SK-N-SH (cell line): ENCODE measurements at regions not wholly inside any gene's neighbourhood (a gene's known extent, or its start where the extent isn't known, plus 50 kb on each side); places are given as distances from the start of the nearest gene placed in this dataset.

ENCODE experiments used
- CTCF ChIA-PET: fragments of 300-600, 350-600 bp; formaldehyde crosslinking; extraction: SDS; loops from one replicate; lab custom pipeline; 2021; lab: Yijun Ruan, JAX
- POLR2A ChIA-PET: fragments of 350-600 bp; sonication (Branson Sonifier 250); formaldehyde crosslinking; extraction: SDS; loops from one replicate; lab custom pipeline; 2020; ENCODE audit warnings: antibody characterized with exemption, inconsistent platforms; lab: Yijun Ruan, JAX
- DNase-seq: peaks from one replicate; pipeline ENCODE4 v3.0.0; 2012
- H2AFZ ChIP-seq: fragments of 200-600 bp; sonication (generic); 2 replicates; pipeline ENCODE4 v1.8.1; 2016; ENCODE audit warnings: antibody characterized with exemption, mild to moderate bottlenecking, low read depth
- H3F3A ChIP-seq: fragments of 200-600 bp; sonication (generic); replicated peaks from 2 replicates; pipeline ENCODE3; 2016; ENCODE audit warnings: antibody characterized with exemption, mild to moderate bottlenecking; ENCODE audit not compliant: insufficient read depth
- H3K27ac ChIP-seq, 2 experiments: fragments of 200-500 bp in 1 of 2; fragments of 200-600 bp in 1 of 2; sonication (Bioruptor generic) in 1 of 2; sonication (generic), shearing (Covaris generic) in 1 of 2; 2 replicates each; pipeline versions ENCODE4 v1.5.1 to v1.6.1; 2014 to 2016; ENCODE audit warnings: low read depth in 2 of 2, inconsistent platforms in 1 of 2, low read length in 1 of 2, mild to moderate bottlenecking in 1 of 2, mixed read lengths in 1 of 2
- H3K27me3 ChIP-seq: fragments of 200-600 bp; sonication (generic), shearing (Covaris generic); 2 replicates; pipeline ENCODE4 v1.6.1; 2016; ENCODE audit warnings: mixed run types; ENCODE audit not compliant: insufficient read depth
- H3K36me3 ChIP-seq, 2 experiments: fragments of 200-500 bp in 1 of 2; fragments of 200-600 bp in 1 of 2; sonication (Bioruptor generic) in 1 of 2; sonication (generic) in 1 of 2; replicated peaks in 1 of 2; 2 replicates each; pipeline versions ENCODE3 to v1.5.1; 2014 to 2016; ENCODE audit warnings: low read length in 1 of 2, mild to moderate bottlenecking in 1 of 2; ENCODE audit not compliant: insufficient read depth in 2 of 2, control insufficient read depth in 1 of 2
- H3K4me1 ChIP-seq, 2 experiments: fragments of 200-500 bp in 1 of 2; fragments of 200-600 bp in 1 of 2; sonication (Bioruptor generic) in 1 of 2; sonication (generic), shearing (Covaris generic) in 1 of 2; 2 replicates each; pipeline versions ENCODE4 v1.5.1 to v1.6.1; 2014 to 2016; ENCODE audit warnings: low read depth in 1 of 2, low read length in 1 of 2, mixed run types in 1 of 2; ENCODE audit not compliant: insufficient read depth in 2 of 2, control insufficient read depth in 1 of 2
- H3K4me2 ChIP-seq: fragments of 200-600 bp; sonication (generic), shearing (Covaris generic); 2 replicates; pipeline ENCODE4 v1.6.1; 2017; ENCODE audit warnings: mixed run types
- H3K4me3 ChIP-seq, 2 experiments: fragments of 200-500 bp in 1 of 2; fragments of 200-600 bp in 1 of 2; sonication (Bioruptor generic) in 1 of 2; sonication (generic), shearing (Covaris generic) in 1 of 2; 2 replicates each; pipeline versions ENCODE4 v1.5.1 to v1.8.1; 2014 to 2016; ENCODE audit warnings: low read depth in 2 of 2, inconsistent platforms in 1 of 2, low read length in 1 of 2, mild to moderate bottlenecking in 1 of 2, mixed read lengths in 1 of 2, moderate library complexity in 1 of 2
- H3K79me2 ChIP-seq: fragments of 200-600 bp; sonication (generic); 2 replicates; pipeline ENCODE4 v1.8.1; 2017; ENCODE audit warnings: mild to moderate bottlenecking; ENCODE audit not compliant: insufficient read depth
- H3K9ac ChIP-seq: fragments of 200-600 bp; sonication (generic); 2 replicates; pipeline ENCODE4 v1.6.1; 2017; ENCODE audit warnings: mixed run types
- H3K9me2 ChIP-seq: fragments of 200-600 bp; sonication (generic); 2 replicates; pipeline ENCODE4 v1.6.1; 2017; ENCODE audit warnings: mixed run types
- H3K9me3 ChIP-seq: fragments of 200-600 bp; sonication (generic); 2 replicates; pipeline ENCODE4 v1.6.1; 2017; ENCODE audit warnings: mixed run types, mild to moderate bottlenecking, moderate library complexity
- H4K20me1 ChIP-seq: fragments of 200-600 bp; sonication (generic); 2 replicates; pipeline ENCODE4 v1.6.1; 2017; ENCODE audit warnings: mild to moderate bottlenecking, mixed run types; ENCODE audit not compliant: insufficient read depth
- ELF1 ChIP-seq: IDR thresholded peaks from 2 replicates; pipeline ENCODE4 v1.4.0; 2012
- EP300 ChIP-seq, 2 experiments: IDR thresholded peaks; 2 replicates each; pipeline versions ENCODE4 v1.4.0 to v1.6.1; 2012; ENCODE audit warnings: borderline replicate concordance in 1 of 2, low read depth in 1 of 2, low read length in 1 of 2
- FOXM1 ChIP-seq: IDR thresholded peaks from 2 replicates; pipeline ENCODE4 v1.4.0; 2012; ENCODE audit warnings: low read depth, mild to moderate bottlenecking
- GATA2 ChIP-seq: sonication (generic); formaldehyde crosslinking; IDR thresholded peaks from 2 replicates; pipeline ENCODE4 v1.5.0; 2020; ENCODE audit warnings: mild to moderate bottlenecking, missing genetic modification reagents
- IRF3 ChIP-seq: fragments of 150-350 bp; IDR thresholded peaks from 2 replicates; pipeline ENCODE4 v1.6.1; 2016; ENCODE audit warnings: mild to moderate bottlenecking, low read depth, low read length
- JUND ChIP-seq: IDR thresholded peaks from 2 replicates; pipeline ENCODE4 v1.4.0; 2012
- MXI1 ChIP-seq: IDR thresholded peaks from 2 replicates; pipeline ENCODE4 v1.6.1; 2012; ENCODE audit warnings: mild to moderate bottlenecking, low read depth, low read length, improper control_type of control experiment
- REST ChIP-seq: IDR thresholded peaks from 2 replicates; pipeline ENCODE4 v1.6.1; 2012; ENCODE audit warnings: mild to moderate bottlenecking, low read depth, low read length, moderate library complexity
- RXRA ChIP-seq: IDR thresholded peaks from 2 replicates; pipeline ENCODE4 v1.4.0; 2012; ENCODE audit warnings: low read depth, mild to moderate bottlenecking, borderline replicate concordance
- TAF1 ChIP-seq: IDR thresholded peaks from 2 replicates; pipeline ENCODE4 v1.6.1; 2012; ENCODE audit warnings: low read depth, mild to moderate bottlenecking, low read length, moderate library complexity, borderline replicate concordance
- TCF12 ChIP-seq: IDR thresholded peaks from 2 replicates; pipeline ENCODE4 v1.4.0; 2012
- TEAD4 ChIP-seq: IDR thresholded peaks from 2 replicates; pipeline ENCODE4 v1.4.0; 2012; ENCODE audit warnings: mild to moderate bottlenecking, borderline replicate concordance; ENCODE audit not compliant: insufficient read depth
- YY1 ChIP-seq: IDR thresholded peaks from 2 replicates; pipeline ENCODE4 v1.4.0; 2012; ENCODE audit warnings: low read depth, mild to moderate bottlenecking
- ZBTB33 ChIP-seq: IDR thresholded peaks from 2 replicates; pipeline ENCODE4 v1.4.0; 2012; ENCODE audit warnings: low read depth, borderline replicate concordance
- WGBS: methylation state at CpG from one replicate; pipeline ENCODE4 v1.1.6; 2017; ENCODE audit warnings: low lambda C conversion rate; 5-methylcytosine and 5-hydroxymethylcytosine counted together
- TF ChIP-seq, protein P1 (sequence below): IDR thresholded peaks from 2 replicates; pipeline ENCODE4 v1.4.0; 2012; ENCODE audit warnings: low read depth, borderline replicate concordance
- TF ChIP-seq, protein P2 (sequence below): fragments of 200-600 bp; sonication (generic); IDR thresholded peaks from 2 replicates; pipeline ENCODE4 v1.6.1; 2017; ENCODE audit warnings: antibody characterized with exemption, mild to moderate bottlenecking, moderate library complexity

GRCh38 chr4:96646146-96646545 lies 806.3 kb downstream of the PDHA2 start:
- Histone ChIP-seq H4K20me1 (no peaks in the 10 kb centered on the region), H3K4me1 (no peaks in the 10 kb centered on the region), H2AFZ (no peak overlapping the region), H3K27me3 (no peaks in the 10 kb centered on the region), H3K9me3 (no peaks in the 10 kb centered on the region), H3K9ac (no peak overlapping the region), H3K9me2 (no peaks in the 10 kb centered on the region), H3K4me2 (no peak overlapping the region), H3K79me2 (no peaks in the 10 kb centered on the region), H3K4me3 (no peak overlapping the region), H3F3A (no peaks in the 10 kb centered on the region), H3K36me3 (no peaks in the 10 kb centered on the region), H3K27ac (no peak overlapping the region)
- WGBS: 35% methylated on average over 1 of the region's 1 CpG
- CTCF ChIA-PET: no interaction called here
- POLR2A ChIA-PET: no interaction called here
- no peak for DNase-seq
- TF ChIP-seq, protein P1, sequence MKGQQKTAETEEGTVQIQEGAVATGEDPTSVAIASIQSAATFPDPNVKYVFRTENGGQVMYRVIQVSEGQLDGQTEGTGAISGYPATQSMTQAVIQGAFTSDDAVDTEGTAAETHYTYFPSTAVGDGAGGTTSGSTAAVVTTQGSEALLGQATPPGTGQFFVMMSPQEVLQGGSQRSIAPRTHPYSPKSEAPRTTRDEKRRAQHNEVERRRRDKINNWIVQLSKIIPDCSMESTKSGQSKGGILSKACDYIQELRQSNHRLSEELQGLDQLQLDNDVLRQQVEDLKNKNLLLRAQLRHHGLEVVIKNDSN: no peak
- TF ChIP-seq GATA2 (CRISPR knock-in tag) (no peak), YY1 (no peak), RXRA (no peak), MXI1 (no peak), JUND (no peak), ELF1 (no peak), TEAD4 (no peak), ZBTB33 (no peak), TAF1 (no peak), IRF3 (no peak), REST (no peak), FOXM1 (no peak), TCF12 (no peak), EP300 (IDR thresholded peaks at IDR 0.05; ENCODE audit: borderline replicate concordance in 1 of 2, low read depth in 1 of 2, low read length in 1 of 2) (no peak)
- TF ChIP-seq, protein P2, sequence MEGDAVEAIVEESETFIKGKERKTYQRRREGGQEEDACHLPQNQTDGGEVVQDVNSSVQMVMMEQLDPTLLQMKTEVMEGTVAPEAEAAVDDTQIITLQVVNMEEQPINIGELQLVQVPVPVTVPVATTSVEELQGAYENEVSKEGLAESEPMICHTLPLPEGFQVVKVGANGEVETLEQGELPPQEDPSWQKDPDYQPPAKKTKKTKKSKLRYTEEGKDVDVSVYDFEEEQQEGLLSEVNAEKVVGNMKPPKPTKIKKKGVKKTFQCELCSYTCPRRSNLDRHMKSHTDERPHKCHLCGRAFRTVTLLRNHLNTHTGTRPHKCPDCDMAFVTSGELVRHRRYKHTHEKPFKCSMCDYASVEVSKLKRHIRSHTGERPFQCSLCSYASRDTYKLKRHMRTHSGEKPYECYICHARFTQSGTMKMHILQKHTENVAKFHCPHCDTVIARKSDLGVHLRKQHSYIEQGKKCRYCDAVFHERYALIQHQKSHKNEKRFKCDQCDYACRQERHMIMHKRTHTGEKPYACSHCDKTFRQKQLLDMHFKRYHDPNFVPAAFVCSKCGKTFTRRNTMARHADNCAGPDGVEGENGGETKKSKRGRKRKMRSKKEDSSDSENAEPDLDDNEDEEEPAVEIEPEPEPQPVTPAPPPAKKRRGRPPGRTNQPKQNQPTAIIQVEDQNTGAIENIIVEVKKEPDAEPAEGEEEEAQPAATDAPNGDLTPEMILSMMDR: no peak
